Keratinocyte (primary cell): ENCODE measurements at regions not wholly inside any gene's neighbourhood (a gene's known extent, or its start where the extent isn't known, plus 50 kb on each side); places are given as distances from the start of the nearest gene placed in this dataset.

Experiments used
- DNase-seq: peaks from one replicate; pipeline ENCODE4 v3.0.0-alpha.2; 2011; ENCODE audit warnings: low read depth, missing footprints, low spot score
- FAIRE-seq: peaks from 2 replicates; lab custom pipeline; 2011; peaks lifted over from hg19 to GRCh38; lab: Jason Lieb, UNC
- H2AFZ ChIP-seq: 2 replicates; pipeline ENCODE4 v1.6.0; 2012; ENCODE audit warnings: low read length, control low read depth, inconsistent platforms; ENCODE audit not compliant: control insufficient read depth
- H3K27ac ChIP-seq: 2 replicates; pipeline ENCODE4 v1.5.1; 2011; ENCODE audit warnings: low read length; ENCODE audit not compliant: control insufficient read depth, insufficient read depth
- H3K27me3 ChIP-seq: 3 replicates; pipeline ENCODE4 v1.6.0; 2011; ENCODE audit warnings: low read length; ENCODE audit not compliant: control insufficient read depth, insufficient read depth; ENCODE audit errors: extremely low read depth
- H3K36me3 ChIP-seq, 2 experiments: 2 replicates in 1 of 2; 3 replicates in 1 of 2; pipeline ENCODE4 v1.5.1; 2011; ENCODE audit warnings: low read length in 2 of 2, mild to moderate bottlenecking in 1 of 2; ENCODE audit not compliant: control insufficient read depth in 2 of 2, insufficient read depth in 2 of 2; ENCODE audit errors: extremely low read depth in 1 of 2
- H3K4me1 ChIP-seq: 3 replicates; pipeline ENCODE4 v1.5.1; 2011; ENCODE audit warnings: low read length; ENCODE audit not compliant: control insufficient read depth, insufficient read depth; ENCODE audit errors: extremely low read depth
- H3K4me2 ChIP-seq: 3 replicates; pipeline ENCODE4 v1.6.0; 2011; ENCODE audit warnings: low read depth, low read length; ENCODE audit not compliant: control insufficient read depth, insufficient read depth; ENCODE audit errors: extremely low read depth
- H3K4me3 ChIP-seq, 3 experiments: fragments of 200-600 bp in 1 of 3; sonication (generic) in 1 of 3; 2 replicates in 2 of 3; 3 replicates in 1 of 3; pipeline ENCODE4 v1.5.1; 2011 to 2016; ENCODE audit warnings: low read length in 3 of 3, mild to moderate bottlenecking in 3 of 3, control low read depth in 2 of 3, inconsistent platforms in 1 of 3, low read depth in 1 of 3, mixed read lengths in 1 of 3, mixed run types in 1 of 3, moderate library complexity in 1 of 3; ENCODE audit not compliant: control insufficient read depth in 2 of 3, insufficient read depth in 2 of 3; ENCODE audit errors: extremely low read depth in 1 of 3
- H3K79me2 ChIP-seq: 2 replicates; pipeline ENCODE4 v1.6.0; 2012; ENCODE audit warnings: low read length; ENCODE audit not compliant: control insufficient read depth, insufficient read depth
- H3K9ac ChIP-seq: 3 replicates; pipeline ENCODE4 v1.6.0; 2011; ENCODE audit warnings: low read length; ENCODE audit not compliant: control insufficient read depth, insufficient read depth; ENCODE audit errors: extremely low read depth
- H3K9me1 ChIP-seq: 3 replicates; pipeline ENCODE4 v1.6.0; 2011; ENCODE audit warnings: low read length; ENCODE audit not compliant: control insufficient read depth, insufficient read depth; ENCODE audit errors: extremely low read depth
- H3K9me3 ChIP-seq: 2 replicates; pipeline ENCODE4 v1.5.1; 2012; ENCODE audit warnings: low read depth, low read length; ENCODE audit not compliant: control insufficient read depth
- H4K20me1 ChIP-seq: 3 replicates; pipeline ENCODE4 v1.6.0; 2011; ENCODE audit warnings: low read length; ENCODE audit not compliant: control insufficient read depth, insufficient read depth; ENCODE audit errors: extremely low read depth
- CTCF ChIP-seq, 3 experiments: IDR thresholded peaks in 1 of 3; conservative IDR thresholded peaks in 1 of 3; optimal IDR thresholded peaks in 1 of 3; 2 replicates in 2 of 3; 3 replicates in 1 of 3; pipeline versions ENCODE3 to v1.5.1; 2011; ENCODE audit warnings: low read length in 3 of 3, mild to moderate bottlenecking in 3 of 3, moderate library complexity in 2 of 3, control low read depth in 1 of 3, inconsistent platforms in 1 of 3; ENCODE audit not compliant: insufficient read depth in 2 of 3; ENCODE audit errors: extremely low read depth in 1 of 3
- EZH2 ChIP-seq: IDR thresholded peaks from one replicate; pipeline ENCODE4 v1.6.1; 2012; ENCODE audit warnings: inconsistent platforms, mild to moderate bottlenecking, low read length, moderate library complexity
- dilution Hi-C: fragments of 300-500 bp; cut with MboI; formaldehyde crosslinking; loops from one replicate; pipeline ENCODE4 v1.7.0; 2020; ENCODE audit warnings: low sequenced_read_pairs; ENCODE audit not compliant: extremely low pct_ligation_motif_present

GRCh38 chr11:38593649-38594048 lies 1995.6 kb upstream of the RAG2 start:
- Histone ChIP-seq H3K4me3 (no peak overlapping the region), H2AFZ (no peak overlapping the region), H3K4me1 (no peaks in the 10 kb centered on the region), H3K9me1 (no peaks in the 10 kb centered on the region), H4K20me1 (no peaks in the 10 kb centered on the region), H3K36me3 (no peaks in the 10 kb centered on the region), H3K9me3 (no peaks in the 10 kb centered on the region), H3K27me3 (no peaks in the 10 kb centered on the region), H3K4me2 (no peak overlapping the region), H3K9ac (no peak overlapping the region), H3K79me2 (no peaks in the 10 kb centered on the region), H3K27ac (no peak overlapping the region)
- FAIRE-seq (no peak), DNase-seq (no peak)
- TF ChIP-seq CTCF (optimal IDR thresholded peaks at IDR 0.05 in 1 of 3, IDR thresholded peaks at IDR 0.05 in 1 of 3, conservative IDR thresholded peaks at IDR 0.05 in 1 of 3; ENCODE audit: extremely low read depth in 1 of 3, insufficient read depth in 2 of 3, low read length in 3 of 3): no peak
- no peak for TF ChIP-seq EZH2
- dilution Hi-C loops: no loop called here

- no peak overlapping the region for H3K4me2 ChIP-seq
- H3K79me2 ChIP-seq: no peaks in the 10 kb centered on the region
- no peaks in the 10 kb centered on the region for H4K20me1 ChIP-seq
- no peaks in the 10 kb centered on the region for H3K36me3 ChIP-seq
- no peak overlapping the region for H3K27ac ChIP-seq
- no peaks in the 10 kb centered on the region for H3K4me1 ChIP-seq
- dilution Hi-C loops: no loop called here
- TF ChIP-seq EZH2: no peak
- no peak for TF ChIP-seq CTCF (optimal IDR thresholded peaks at IDR 0.05 in 1 of 3, IDR thresholded peaks at IDR 0.05 in 1 of 3, conservative IDR thresholded peaks at IDR 0.05 in 1 of 3; ENCODE audit: extremely low read depth in 1 of 3, insufficient read depth in 2 of 3, low read length in 3 of 3)
- H3K27me3 ChIP-seq: no peaks in the 10 kb centered on the region
- no peak overlapping the region for H2AFZ ChIP-seq
- H3K9me1 ChIP-seq: no peaks in the 10 kb centered on the region
- no peak for DNase-seq
- H3K9ac ChIP-seq: no peak overlapping the region
- no peaks in the 10 kb centered on the region for H3K9me3 ChIP-seq
- FAIRE-seq: no peak
- no peak overlapping the region for H3K4me3 ChIP-seq
These were observed 1984.7 kb upstream of the RAG2 start for GRCh38 chr11:38582756-38583155.
